Activated T-helper 2 cell treated with anti-CD3 and anti-CD28 coated beads, Interferon-gamma antibody, Interleukin-2, Interleukin-4, amounts not matched to agents 10 μg/mL and 5 μg/mL and 100 μg/mL, durations not matched to agents 14 hours and 24 hours and 36 hours (primary cell): ENCODE measurements at regions not wholly inside any gene's neighbourhood (a gene's known extent, or its start where the extent isn't known, plus 50 kb on each side); places are given as distances from the start of the nearest gene placed in this dataset.

Experiments
- DNase-seq: peaks from one replicate; pipeline ENCODE4 v3.0.0; 2021; ENCODE audit warnings: low spot score
- H3K27ac Mint-ChIP-seq: one replicate; pipeline ENCODE4 v1.8.0; 2021; ENCODE audit warnings: mixed read lengths
- H3K27me3 Mint-ChIP-seq: one replicate; pipeline ENCODE4 v1.8.0; 2021; ENCODE audit warnings: low read depth, mixed read lengths
- H3K36me3 Mint-ChIP-seq: one replicate; pipeline ENCODE4 v1.8.0; 2021; ENCODE audit warnings: low read depth, mixed read lengths
- H3K4me1 Mint-ChIP-seq: one replicate; pipeline ENCODE4 v1.8.0; 2021; ENCODE audit warnings: low read depth, mixed read lengths
- H3K4me3 Mint-ChIP-seq: one replicate; pipeline ENCODE4 v1.8.0; 2021; ENCODE audit warnings: low read depth, mild to moderate bottlenecking, moderate library complexity, mixed read lengths
- H3K9me3 Mint-ChIP-seq: one replicate; pipeline ENCODE4 v1.8.0; 2021; ENCODE audit warnings: mixed read lengths
- intact Hi-C: fragments of 100-400 bp; cut with micrococcal nuclease; formaldehyde crosslinking; loops from one replicate; pipeline ENCODE4 v1.15.1; 2023

GRCh38 chr10:131685007-131685406 is 215.8 kb upstream of the PPP2R2D start:
- DNase-seq, result no peak
- H3K27me3 Mint-ChIP-seq, result no peaks in the 10 kb centered on the region
- no peak overlapping the region for H3K27ac Mint-ChIP-seq
- H3K4me3 Mint-ChIP-seq, result no peak overlapping the region
- no peaks in the 10 kb centered on the region for H3K4me1 Mint-ChIP-seq
- intact Hi-C loops, result no loop called here
- H3K9me3 Mint-ChIP-seq, result no peaks in the 10 kb centered on the region
- no peaks in the 10 kb centered on the region for H3K36me3 Mint-ChIP-seq

- Mint-ChIP-seq H3K27me3 (no peaks in the 10 kb centered on the region), H3K4me3 (no peak overlapping the region), H3K4me1 (no peaks in the 10 kb centered on the region), H3K9me3 (no peaks in the 10 kb centered on the region), H3K36me3 (no peaks in the 10 kb centered on the region), H3K27ac (no peak overlapping the region)
- no peak for DNase-seq
- intact Hi-C loops, result no loop called here
Observed at GRCh38 chr10:131685576-131685975, 215.2 kb upstream of the PPP2R2D start.

- no peaks in the 10 kb centered on the region for H3K4me1 Mint-ChIP-seq
- H3K27ac Mint-ChIP-seq, result no peak overlapping the region
- H3K4me3 Mint-ChIP-seq, result no peak overlapping the region
- intact Hi-C loops, result no loop called here
- H3K27me3 Mint-ChIP-seq, result no peaks in the 10 kb centered on the region
- H3K36me3 Mint-ChIP-seq, result no peaks in the 10 kb centered on the region
- no peaks in the 10 kb centered on the region for H3K9me3 Mint-ChIP-seq
- no peak for DNase-seq
Observed at GRCh38 chr10:131686781-131687420, 213.9 kb upstream of the PPP2R2D start.

GRCh38 chr10:131688304-131688703 is 212.5 kb upstream of the PPP2R2D start:
- Mint-ChIP-seq H3K27ac (no peak overlapping the region), H3K9me3 (no peaks in the 10 kb centered on the region)
- intact Hi-C loops, result no loop called here

GRCh38 chr10:131689016-131689415 is 211.8 kb upstream of the PPP2R2D start:
- no peak for DNase-seq
- Mint-ChIP-seq H3K4me3 (no peak overlapping the region), H3K4me1 (no peaks in the 10 kb centered on the region), H3K27ac (no peak overlapping the region), H3K36me3 (no peaks in the 10 kb centered on the region), H3K9me3 (no peaks in the 10 kb centered on the region), H3K27me3 (no peaks in the 10 kb centered on the region)
- intact Hi-C loops, result no loop called here

More at GRCh38 chr10:131688304-131688703, 212.5 kb upstream of the PPP2R2D start:
- no peaks in the 10 kb centered on the region for H3K27me3 Mint-ChIP-seq
- H3K4me3 Mint-ChIP-seq, result no peak overlapping the region
- no peaks in the 10 kb centered on the region for H3K36me3 Mint-ChIP-seq
- H3K4me1 Mint-ChIP-seq, result no peaks in the 10 kb centered on the region
- no peak for DNase-seq

- H3K27me3 Mint-ChIP-seq, result no peaks in the 10 kb centered on the region
- H3K4me1 Mint-ChIP-seq, result no peaks in the 10 kb centered on the region
- H3K9me3 Mint-ChIP-seq, result no peaks in the 10 kb centered on the region
- no peak overlapping the region for H3K4me3 Mint-ChIP-seq
- H3K36me3 Mint-ChIP-seq, result no peaks in the 10 kb centered on the region
- intact Hi-C loops, result no loop called here
- no peak for DNase-seq
- no peak overlapping the region for H3K27ac Mint-ChIP-seq
Observed at GRCh38 chr10:131689486-131689885, 211.3 kb upstream of the PPP2R2D start.

GRCh38 chr10:131689954-131690757 is 210.7 kb upstream of the PPP2R2D start:
- intact Hi-C loops, result no loop called here
- no peaks in the 10 kb centered on the region for H3K36me3 Mint-ChIP-seq
- no peak for DNase-seq
- no peak overlapping the region for H3K4me3 Mint-ChIP-seq
- no peaks in the 10 kb centered on the region for H3K4me1 Mint-ChIP-seq
- no peaks in the 10 kb centered on the region for H3K9me3 Mint-ChIP-seq
- no peak overlapping the region for H3K27ac Mint-ChIP-seq
- no peaks in the 10 kb centered on the region for H3K27me3 Mint-ChIP-seq

- intact Hi-C loops, result no loop called here
- no peak for DNase-seq
- Mint-ChIP-seq H3K9me3 (no peaks in the 10 kb centered on the region), H3K27me3 (no peaks in the 10 kb centered on the region), H3K36me3 (no peaks in the 10 kb centered on the region), H3K27ac (no peak overlapping the region), H3K4me3 (no peak overlapping the region), H3K4me1 (no peaks in the 10 kb centered on the region)
Observed at GRCh38 chr10:131690805-131691239, 210.0 kb upstream of the PPP2R2D start.

GRCh38 chr10:131691481-131692090 is 209.2 kb upstream of the PPP2R2D start:
- H3K27me3 Mint-ChIP-seq, result no peaks in the 10 kb centered on the region
- H3K27ac Mint-ChIP-seq, result no peak overlapping the region
- H3K4me3 Mint-ChIP-seq, result no peak overlapping the region
- H3K4me1 Mint-ChIP-seq, result no peaks in the 10 kb centered on the region
- no peak for DNase-seq
- intact Hi-C loops, result no loop called here
- H3K9me3 Mint-ChIP-seq, result no peaks in the 10 kb centered on the region
- no peaks in the 10 kb centered on the region for H3K36me3 Mint-ChIP-seq

GRCh38 chr10:131692176-131692575 is 208.6 kb upstream of the PPP2R2D start:
- intact Hi-C loops, result no loop called here
- no peak overlapping the region for H3K27ac Mint-ChIP-seq
- no peaks in the 10 kb centered on the region for H3K4me1 Mint-ChIP-seq
- no peaks in the 10 kb centered on the region for H3K9me3 Mint-ChIP-seq
- DNase-seq, result no peak
- H3K27me3 Mint-ChIP-seq, result no peaks in the 10 kb centered on the region
- H3K36me3 Mint-ChIP-seq, result no peaks in the 10 kb centered on the region
- no peak overlapping the region for H3K4me3 Mint-ChIP-seq

- Mint-ChIP-seq H3K9me3 (no peaks in the 10 kb centered on the region), H3K36me3 (no peaks in the 10 kb centered on the region), H3K27me3 (no peaks in the 10 kb centered on the region), H3K4me1 (no peaks in the 10 kb centered on the region), H3K27ac (no peak overlapping the region), H3K4me3 (no peak overlapping the region)
- intact Hi-C loops, result no loop called here
- DNase-seq, result no peak
Observed at GRCh38 chr10:131692686-131693334, 208.0 kb upstream of the PPP2R2D start.

- Mint-ChIP-seq H3K4me1 (no peaks in the 10 kb centered on the region), H3K9me3 (no peaks in the 10 kb centered on the region), H3K4me3 (no peak overlapping the region), H3K27me3 (no peaks in the 10 kb centered on the region), H3K27ac (no peak overlapping the region), H3K36me3 (no peaks in the 10 kb centered on the region)
- no peak for DNase-seq
- intact Hi-C loops, result no loop called here
Observed at GRCh38 chr10:131693766-131694165, 207.0 kb upstream of the PPP2R2D start.
